ENCODE measurements at regions not wholly inside any gene's neighbourhood (a gene's known extent, or its start where the extent isn't known, plus 50 kb on each side); places are given as distances from the start of the nearest gene placed in this dataset.

DNA sequence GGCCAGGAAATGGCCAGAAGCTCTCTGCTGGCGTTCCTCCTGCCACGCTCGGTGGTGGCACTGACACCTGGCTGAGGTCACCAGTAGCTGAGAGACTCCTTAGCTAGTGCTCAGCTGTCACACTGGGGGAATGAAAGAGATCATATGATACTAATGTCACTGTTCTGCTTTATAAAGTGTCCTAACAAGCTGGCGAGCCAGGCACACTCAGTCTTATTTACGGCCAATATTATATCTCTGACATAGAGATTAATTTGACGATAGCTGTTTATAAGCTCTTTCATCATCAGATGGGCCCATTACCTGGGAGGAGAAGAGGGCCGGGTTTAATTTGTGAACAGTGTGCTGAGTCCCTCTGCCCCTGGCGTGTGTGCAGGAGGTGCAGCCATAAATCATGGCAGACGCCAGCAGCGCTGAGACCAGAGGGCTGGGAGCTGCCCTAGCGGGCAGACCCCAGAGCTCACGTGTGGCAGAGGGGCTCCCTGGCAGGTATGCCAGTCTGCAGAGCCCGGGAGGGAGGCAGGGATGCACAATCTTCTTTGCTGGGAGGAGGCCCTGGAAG, 246.5 kb downstream of the HAUS1 start:
- DNase-seq, result no peak

DNA sequence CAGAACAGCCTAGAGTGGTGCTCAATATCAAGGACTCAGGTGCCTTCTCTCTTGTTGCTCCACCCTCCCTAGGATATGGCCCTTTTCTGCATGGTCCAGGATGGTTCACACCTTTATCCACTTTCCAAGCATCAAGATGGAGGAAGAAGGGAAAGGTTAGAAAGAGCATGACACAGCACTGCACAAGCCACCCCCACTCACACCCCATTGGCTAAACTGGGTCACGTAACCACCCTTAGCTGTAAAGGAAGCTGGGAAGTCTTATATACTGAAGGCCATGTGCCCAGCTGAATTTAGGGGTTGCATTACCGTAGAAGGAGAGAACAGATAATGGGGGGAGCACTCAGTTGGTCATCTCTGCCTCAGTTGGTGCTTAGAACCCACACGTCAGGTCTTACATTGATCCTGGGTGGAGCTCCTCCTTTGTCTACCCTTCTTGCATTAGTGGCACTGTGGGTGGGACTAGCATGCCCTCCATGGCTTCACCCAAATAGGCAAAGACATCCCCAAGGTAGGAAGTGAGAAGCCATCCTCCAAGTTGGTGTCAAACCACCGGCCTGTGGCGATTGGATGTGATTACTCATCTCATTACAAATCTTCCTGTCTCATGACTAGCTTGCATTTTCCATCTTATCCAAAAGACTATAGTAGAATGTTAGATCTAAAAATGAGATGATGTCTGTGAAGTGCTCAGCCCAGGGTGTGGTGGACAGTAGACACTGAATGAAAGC, 248.5 kb downstream of the HAUS1 start:
- DNase-seq, result no peak

DNA sequence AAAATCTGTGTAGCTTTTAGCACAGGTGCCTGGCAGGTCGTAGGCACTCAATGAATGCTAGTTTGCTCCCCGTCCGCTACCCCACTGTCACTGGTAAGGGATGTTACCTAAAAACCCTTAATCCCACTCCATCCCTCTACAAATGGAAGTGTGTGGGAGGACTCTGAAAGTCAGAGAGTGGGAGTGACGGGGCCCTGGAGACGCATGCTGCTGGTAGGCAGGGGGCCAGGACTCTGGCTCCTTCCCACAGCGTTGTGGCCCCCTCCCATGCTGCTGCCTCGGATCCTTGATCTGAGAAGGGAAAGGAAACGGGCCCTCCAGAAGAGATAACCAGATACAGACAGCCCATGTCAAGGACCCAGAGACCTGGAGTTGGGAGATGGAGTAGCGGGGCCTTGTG, 249.3 kb downstream of the HAUS1 start:
- DNase-seq, result no peak

DNA sequence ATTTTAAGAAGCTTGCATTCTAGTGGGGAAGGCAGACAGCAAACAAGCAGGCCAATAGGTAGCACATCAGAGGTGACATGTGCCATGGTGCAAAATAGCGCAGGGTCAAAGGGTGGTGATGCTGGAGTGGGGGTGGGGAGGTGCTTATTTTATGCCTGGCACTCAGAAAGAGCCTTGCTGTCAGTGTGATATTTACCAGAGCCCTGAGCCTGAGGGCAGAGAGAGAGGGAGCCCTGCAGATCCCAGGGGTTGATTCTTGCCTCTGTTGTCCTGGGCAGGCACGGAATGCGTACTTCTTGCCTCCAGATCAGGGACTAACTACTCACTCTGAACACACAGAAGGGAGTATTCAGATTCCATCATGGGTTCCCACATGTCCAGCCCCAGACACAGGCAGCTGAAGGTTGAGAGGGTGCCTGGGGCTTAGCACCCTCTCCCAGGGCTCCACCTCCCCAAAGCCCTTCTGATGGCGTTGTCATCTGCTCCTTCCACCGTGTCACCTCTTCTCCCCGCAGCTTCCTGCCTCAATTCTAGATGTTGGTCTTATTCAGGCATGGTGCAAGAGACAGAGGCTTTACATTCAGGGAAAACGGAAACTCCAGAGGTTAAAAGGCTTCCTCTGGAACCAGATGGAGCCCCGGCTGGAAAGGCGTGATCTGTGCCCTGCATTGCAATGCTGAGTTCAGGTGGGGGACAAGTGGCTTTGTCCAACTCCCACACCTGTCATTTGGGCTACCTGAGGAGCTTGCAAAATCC, 252.3 kb downstream of the HAUS1 start:
- DNase-seq, result no peak

DNA sequence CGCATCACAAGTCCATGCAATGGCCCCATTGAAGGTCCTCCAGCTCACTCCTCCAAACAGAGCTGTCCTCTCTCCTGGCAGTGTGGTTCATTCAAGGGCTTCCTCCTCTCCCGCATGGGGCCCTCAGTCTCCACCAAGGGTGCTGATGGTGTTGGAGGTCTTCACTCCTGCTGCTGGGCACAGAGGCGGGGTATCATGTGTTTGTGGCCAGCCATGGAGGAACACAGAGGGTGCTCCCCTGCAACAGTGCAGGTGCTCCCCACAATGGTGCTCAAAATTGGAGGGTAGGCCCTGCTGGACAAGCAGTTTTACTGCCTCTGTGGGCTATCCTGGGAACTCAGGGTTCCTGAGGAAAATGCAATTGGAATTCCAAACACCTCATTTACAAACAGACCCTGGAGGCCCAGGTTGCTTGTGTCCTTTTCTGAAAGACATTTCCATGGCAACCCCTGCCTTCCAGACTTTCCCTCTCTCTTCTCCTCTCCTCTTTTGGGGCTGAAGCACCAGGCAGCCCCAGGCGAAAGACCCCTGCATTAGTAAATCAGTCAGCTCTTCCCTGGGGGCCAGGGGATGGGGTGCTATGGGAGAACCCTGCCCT, 256.0 kb downstream of the HAUS1 start:
- no peak for DNase-seq

DNA sequence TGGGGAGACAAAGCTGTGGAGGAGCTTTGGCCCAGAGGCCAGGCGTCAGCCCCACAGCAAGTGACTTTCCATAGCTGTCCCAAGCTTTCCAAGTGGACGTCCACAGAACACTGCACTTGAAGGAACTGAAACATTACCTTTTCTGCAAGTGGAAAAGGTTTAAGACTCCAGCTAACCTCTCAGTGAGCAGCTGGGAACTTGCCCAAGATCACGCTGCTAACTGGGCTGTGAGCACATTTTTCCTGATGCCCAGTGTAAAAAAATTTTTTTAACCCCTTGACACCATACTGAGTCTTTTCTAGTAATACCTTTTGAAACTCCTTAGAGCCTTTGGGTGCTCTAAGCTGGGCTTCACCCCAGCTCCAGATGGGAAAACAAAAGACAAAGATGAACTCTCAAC, 256.7 kb downstream of the HAUS1 start:
- no peak for DNase-seq

DNA sequence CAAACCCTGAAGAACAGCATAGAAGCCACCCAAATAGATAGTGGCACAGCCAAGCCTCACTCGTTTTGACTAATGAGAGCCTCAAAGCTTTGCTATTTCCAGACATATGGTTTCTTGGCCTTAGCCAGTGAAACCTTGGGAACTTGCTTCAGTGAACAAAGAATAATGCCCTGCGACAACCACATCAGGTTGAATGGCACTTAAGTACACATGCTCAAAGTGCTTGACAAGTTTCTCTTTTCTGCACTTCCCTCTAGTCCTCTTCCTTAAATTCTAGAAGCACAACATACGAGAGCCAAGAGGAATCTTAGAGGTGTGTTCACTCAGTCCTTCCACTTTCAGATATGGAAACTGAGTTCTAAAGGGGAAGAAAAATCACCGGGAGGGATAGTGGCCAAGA, 258.3 kb downstream of the HAUS1 start:
- no peak for DNase-seq

DNA sequence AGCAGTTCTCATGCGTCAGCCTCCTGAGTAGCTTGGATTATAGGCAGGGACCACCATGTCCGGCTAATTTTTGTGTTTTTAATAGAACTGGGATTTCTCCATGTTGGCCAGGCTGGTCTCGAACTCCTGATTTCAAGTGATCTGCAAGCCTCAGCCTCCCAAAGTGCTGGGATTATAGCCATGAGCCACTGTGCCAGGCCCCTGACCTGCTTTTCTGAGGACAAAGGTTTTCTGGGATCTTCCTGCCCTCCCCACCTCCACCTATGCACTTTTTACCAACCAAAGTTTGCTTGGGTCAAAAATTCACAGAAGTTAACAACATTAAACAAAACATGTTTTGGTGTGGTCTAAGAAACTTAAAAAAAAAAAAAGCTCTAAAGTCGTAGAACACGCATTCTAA, 259.9 kb downstream of the HAUS1 start:
- DNase-seq, result no peak

DNA sequence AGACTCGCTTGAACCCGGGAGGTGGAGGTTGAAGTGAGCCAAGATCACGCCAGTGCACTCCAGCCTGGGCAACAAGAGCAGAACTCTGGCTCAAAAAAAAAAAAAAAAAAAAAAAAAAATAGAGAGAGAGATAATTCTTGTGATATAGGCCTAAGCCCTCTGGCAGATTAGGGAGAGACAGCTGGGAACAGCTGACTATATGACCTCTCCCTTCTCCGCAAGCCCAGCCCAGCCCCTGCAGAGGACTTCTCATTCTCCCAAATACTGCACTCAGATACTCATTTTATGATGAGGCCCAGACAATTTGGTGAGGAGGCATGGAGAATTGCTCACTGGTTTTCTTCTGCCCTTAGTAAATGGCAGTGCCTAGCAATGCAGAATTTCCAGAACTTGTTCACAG, 262.0 kb downstream of the HAUS1 start:
- no peak for DNase-seq

DNA sequence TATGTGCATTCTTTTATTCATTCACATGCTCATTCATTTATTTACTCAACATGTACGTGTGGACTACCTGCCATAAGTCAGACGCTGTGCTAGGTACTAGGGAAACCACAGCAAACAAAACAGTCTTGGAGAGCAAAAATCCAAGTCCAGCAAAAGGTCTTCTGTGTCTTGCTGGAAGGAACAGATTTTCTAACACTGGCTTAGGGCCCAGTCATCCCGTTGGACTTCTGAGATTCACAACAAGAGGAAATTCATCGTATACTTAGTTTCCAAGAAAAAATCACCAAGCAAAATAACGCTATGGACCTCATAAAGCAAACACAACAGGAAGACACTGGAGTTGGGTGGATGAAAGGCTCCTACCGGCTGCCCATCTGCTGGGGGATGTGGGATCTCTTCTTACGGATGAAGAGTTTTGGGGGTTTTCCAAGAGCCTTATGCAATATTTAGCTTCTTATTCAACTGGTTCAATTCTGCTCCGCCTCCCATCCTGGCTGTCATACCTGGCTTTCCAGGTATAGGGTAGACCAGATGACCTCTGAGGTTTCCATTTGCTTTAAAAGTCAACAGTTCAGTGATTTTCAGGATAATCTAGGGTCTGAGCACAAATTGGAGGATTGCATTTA, 262.7 kb downstream of the HAUS1 start:
- no peak for DNase-seq

DNA sequence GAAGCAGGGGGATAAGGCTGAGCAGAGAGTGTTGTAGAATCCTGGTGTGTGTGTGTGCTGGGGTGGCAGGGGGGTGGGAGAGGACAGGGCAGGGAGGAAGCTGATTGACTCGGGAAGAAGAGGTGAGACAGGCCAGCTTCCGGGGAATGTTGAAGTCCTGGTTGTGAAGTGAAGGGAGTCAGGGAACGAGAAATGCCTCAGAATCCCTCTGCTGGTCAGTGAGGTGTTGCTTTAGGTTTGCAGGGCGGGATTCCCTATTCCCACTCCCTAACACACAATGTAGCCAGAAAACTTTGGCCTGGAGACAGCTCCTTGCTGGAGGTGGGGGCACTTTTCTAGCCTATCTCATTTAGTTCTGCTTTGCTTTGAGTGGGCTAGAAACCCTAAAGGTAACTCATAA, 265.1 kb downstream of the HAUS1 start:
- no peak for DNase-seq

DNA sequence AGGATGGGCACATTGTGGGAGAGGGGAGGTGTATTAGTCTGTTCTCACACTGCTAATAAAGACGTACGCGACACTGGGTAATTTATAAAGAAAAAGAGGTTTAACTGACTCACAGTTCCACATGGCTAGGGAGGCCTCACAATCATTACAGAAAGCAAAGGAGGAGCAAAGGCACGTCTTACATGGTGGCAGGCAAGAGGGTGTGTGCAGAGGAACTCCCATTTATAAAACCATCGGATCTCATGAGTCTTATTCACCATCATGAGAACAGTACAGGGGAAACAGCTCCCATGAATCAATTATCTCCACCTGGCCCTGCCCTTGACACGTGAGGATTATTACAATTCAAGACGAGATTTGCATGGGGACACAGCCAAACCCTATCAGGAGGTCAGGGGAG, 266.7 kb downstream of the HAUS1 start:
- DNase-seq, result no peak

DNA sequence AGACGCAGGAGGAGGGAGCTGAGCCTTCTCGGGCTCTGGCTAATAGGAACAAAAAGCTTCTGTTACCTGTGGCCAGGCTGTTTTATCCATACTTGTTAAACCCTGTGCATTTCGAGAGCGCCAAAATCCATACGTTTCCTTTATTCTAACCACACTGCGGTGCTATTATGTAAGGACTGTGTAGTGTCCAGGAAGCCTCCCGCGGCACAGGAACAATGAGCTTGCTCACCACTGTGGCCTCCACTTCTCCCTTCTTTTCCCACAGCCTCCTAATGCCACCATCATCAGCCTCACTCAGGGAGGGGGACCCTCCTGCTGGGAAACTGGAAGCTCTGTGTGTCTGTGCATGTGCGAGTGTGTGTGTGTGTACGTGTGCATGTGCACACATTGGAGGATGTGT, 268.5 kb downstream of the HAUS1 start:
- no peak for DNase-seq

DNA sequence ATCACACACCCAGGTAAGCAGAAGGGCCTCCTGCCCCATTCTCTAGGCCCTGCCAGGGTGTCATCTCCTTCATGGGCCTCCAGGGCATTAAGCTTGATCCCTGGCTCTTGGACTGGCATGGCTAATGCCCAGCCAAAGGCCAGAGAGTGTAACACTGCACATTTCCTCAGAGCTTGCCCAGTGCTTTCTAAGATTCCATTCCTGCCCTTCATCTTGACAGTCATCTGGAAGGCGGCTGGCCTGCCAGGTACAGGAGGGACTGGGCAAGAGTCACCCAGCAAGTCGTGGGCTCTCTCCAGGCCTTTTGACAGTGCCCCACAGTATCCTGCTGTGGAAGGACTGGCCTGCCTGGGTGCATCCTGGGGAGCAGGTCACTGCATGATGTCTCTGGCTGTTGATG, 268.9 kb downstream of the HAUS1 start:
- no peak for DNase-seq

DNA sequence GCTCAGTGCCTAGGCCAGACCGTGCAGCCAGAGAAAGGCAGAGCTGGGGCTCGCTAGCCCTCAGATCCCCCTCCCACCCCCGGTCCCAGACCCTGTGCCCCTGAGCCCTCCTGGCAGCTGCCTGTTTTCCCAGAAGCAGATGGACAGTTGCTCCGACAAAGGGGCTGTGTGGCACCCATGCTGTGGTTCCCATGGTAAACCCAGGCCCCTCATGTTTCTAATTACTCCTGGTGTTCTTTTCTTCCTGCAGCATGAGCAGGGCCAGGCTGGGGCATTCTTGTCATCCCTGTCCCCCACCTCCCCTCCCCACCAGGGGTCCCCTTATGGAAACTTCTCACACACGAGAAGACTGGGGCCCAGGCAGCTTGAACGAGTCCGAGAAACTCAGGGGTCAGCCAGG, 269.6 kb downstream of the HAUS1 start:
- no peak for DNase-seq

DNA sequence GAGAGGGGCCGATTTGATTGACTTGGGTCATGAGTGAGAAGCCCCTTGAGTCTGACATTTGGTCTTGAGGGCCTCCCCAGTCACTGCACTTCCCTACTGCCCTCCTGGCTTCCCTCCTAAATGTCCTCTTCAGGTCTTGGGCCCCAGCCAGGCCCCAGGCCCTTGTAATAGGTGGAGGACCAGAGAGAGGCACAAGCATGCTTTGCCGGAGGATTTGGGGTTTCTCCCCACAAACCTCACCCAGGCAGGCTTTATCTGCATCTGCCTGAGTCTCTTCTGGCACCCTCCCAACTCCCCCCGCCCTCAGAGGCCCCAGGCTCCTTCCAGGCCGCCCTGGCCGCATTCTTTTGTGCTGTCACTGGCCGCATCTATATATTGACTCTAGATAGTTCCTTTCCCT, 270.7 kb downstream of the HAUS1 start:
- DNase-seq, result no peak

DNA sequence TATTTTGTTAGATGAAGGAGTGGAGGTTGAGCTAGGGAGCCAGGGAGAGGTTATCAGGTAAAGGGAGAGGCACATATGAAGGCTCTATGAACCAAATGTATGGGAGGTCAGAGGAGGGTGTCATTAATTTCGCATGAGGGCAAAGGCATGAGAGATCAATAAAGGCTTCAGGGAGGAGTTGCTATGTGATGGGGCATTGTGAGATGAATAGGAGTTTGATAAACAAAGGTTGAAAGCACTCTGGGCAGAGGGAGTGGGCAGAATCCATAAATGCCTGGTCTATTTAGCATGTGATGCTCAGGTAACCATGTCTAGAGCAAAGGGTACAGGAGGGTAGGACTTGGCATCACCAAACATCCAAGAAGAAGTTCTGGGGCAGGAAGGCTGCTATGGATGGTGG, 273.4 kb downstream of the HAUS1 start:
- DNase-seq, result no peak

DNA sequence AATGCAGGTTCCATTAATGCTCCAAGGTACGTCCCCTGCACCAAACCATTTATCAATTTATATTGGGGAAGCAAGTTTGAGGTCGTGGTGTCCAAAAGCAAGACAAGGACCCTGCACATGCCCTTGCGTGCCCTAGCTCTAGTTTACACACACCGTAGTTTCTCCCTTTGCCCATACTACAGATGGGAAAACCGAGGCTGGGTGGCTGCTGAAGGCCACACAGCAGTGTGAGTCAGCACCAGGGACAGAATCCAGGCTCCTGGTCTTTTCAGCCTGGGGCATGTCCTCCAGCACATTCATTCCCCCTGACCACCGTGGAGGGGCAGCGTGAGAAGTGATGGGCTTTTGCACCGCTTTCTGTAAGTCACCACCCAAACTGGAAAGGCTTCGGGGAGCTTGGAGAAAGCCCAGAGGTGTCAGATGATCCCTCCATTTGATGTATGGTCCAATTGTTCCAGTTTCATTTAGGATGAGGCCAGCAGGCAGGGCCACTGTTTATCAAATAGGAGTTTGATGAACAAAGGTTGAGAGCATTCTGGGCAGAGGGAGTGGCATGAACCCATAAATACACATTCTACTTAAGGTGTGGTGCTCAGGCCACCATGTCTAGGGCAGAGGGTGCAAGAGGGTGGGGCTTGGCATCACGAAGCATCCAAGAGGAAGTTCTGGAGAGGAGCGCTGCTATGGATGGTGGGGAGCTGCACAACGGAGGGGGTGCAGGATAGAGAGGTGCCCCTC, 274.1 kb downstream of the HAUS1 start:
- DNase-seq, result no peak

DNA sequence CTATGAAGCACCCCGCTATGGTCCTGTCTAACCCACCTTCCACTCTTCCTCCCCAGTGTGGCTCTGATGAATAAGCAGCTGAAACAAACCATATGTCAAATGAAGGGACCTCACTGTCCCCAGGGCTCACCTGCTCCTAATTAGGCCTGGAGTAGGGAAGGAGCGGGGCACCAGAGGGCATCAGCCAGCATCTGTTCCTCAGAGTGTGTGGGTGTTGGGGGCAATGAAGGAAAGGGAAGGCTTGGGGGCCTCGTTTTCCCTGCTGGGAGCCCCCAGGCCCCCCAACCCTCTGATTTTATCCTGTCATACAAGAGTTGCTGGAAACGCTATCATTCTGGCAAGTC, 274.7 kb downstream of the HAUS1 start:
- DNase-seq, result no peak

DNA sequence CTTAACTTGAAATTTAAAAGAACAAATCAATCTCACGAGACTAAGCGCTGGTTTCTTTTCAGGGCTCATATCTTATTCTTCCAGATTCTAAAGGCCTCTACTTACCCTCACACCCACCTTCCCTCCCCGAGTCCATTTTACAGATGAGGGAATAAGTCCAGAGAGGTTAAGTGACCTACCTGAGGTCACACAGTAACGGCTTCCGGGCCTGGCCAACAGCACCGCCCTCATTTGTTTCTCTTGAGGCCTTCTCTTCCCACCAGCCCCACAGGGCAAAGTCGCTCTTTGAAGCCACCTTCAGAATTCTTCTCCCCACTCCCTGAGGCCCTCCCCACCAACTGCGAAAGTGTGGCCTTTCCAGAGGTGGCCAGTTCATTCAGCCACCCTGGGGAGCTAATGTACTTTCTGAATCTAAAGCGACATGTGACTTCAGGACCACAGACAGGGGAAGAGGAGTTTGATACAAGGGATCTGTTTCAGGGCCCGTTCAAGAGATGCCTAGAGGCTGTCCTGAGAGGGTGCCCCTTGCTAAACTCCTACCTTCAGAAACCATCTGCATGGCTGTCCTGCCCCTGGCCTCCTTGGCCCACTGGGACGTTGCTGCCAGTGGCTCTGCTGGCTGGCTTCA, 275.3 kb downstream of the HAUS1 start:
- DNase-seq, result no peak

DNA sequence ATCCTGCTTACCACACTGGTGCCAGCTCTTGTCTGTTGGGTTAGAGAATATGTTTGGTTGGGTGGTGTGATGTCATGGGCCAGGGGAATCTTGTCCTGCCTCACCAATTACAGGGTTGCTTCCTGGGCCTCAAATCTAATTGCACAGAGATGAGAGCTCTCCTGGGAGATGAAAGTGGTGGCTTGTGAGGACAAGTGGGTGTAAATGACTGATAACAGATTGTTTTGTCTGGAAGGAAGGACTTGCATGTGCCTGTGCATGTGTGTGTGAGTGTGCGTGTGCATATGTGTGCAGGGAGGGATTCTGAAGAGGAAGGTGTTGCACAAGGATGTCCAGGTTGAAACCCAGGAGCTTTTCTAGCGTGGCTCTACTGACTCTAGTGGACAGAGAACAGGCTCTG, 271.9 kb downstream of the LOXHD1 start:
- DNase-seq, result no peak

DNA sequence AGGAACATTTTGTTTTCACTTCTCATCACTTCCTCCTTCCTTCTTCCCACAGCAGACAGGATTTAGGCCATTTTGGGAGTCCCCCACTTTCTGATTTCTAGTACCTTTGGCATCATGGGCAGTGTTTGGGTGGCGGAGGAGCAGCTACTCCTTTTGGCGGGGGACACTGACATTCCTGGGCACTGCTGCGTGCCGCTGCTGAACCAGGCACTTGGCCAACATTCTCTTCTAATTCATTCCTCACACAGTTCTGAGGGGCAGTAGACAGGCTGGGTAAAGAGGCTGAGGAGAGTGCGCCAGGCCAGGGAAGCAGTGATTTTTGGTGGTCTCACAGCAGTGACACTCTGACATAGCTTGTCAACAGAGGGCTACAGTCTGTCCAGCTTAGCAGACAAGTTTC, 270.2 kb downstream of the LOXHD1 start:
- no peak for DNase-seq
